SK-N-SH (cell line): ENCODE measurements at regions not wholly inside any gene's neighbourhood (a gene's known extent, or its start where the extent isn't known, plus 50 kb on each side); places are given as distances from the start of the nearest gene placed in this dataset.
A peak's percentile ranks its signal among the peaks of the same experiment; 100 is the strongest.

Source experiments
- CTCF ChIA-PET: fragments of 300-600, 350-600 bp; formaldehyde crosslinking; extraction: SDS; loops from one replicate; lab custom pipeline; 2021; lab: Yijun Ruan, JAX
- POLR2A ChIA-PET: fragments of 350-600 bp; sonication (Branson Sonifier 250); formaldehyde crosslinking; extraction: SDS; loops from one replicate; lab custom pipeline; 2020; ENCODE audit warnings: antibody characterized with exemption, inconsistent platforms; lab: Yijun Ruan, JAX
- DNase-seq: peaks from one replicate; pipeline ENCODE4 v3.0.0; 2012
- H2AFZ ChIP-seq: fragments of 200-600 bp; sonication (generic); 2 replicates; pipeline ENCODE4 v1.8.1; 2016; ENCODE audit warnings: antibody characterized with exemption, mild to moderate bottlenecking, low read depth
- H3F3A ChIP-seq: fragments of 200-600 bp; sonication (generic); replicated peaks from 2 replicates; pipeline ENCODE3; 2016; ENCODE audit warnings: antibody characterized with exemption, mild to moderate bottlenecking; ENCODE audit not compliant: insufficient read depth
- H3K27ac ChIP-seq, 2 experiments: fragments of 200-500 bp in 1 of 2; fragments of 200-600 bp in 1 of 2; sonication (Bioruptor generic) in 1 of 2; sonication (generic), shearing (Covaris generic) in 1 of 2; 2 replicates each; pipeline versions ENCODE4 v1.5.1 to v1.6.1; 2014 to 2016; ENCODE audit warnings: low read depth in 2 of 2, inconsistent platforms in 1 of 2, low read length in 1 of 2, mild to moderate bottlenecking in 1 of 2, mixed read lengths in 1 of 2
- H3K27me3 ChIP-seq: fragments of 200-600 bp; sonication (generic), shearing (Covaris generic); 2 replicates; pipeline ENCODE4 v1.6.1; 2016; ENCODE audit warnings: mixed run types; ENCODE audit not compliant: insufficient read depth
- H3K36me3 ChIP-seq, 2 experiments: fragments of 200-500 bp in 1 of 2; fragments of 200-600 bp in 1 of 2; sonication (Bioruptor generic) in 1 of 2; sonication (generic) in 1 of 2; replicated peaks in 1 of 2; 2 replicates each; pipeline versions ENCODE3 to v1.5.1; 2014 to 2016; ENCODE audit warnings: low read length in 1 of 2, mild to moderate bottlenecking in 1 of 2; ENCODE audit not compliant: insufficient read depth in 2 of 2, control insufficient read depth in 1 of 2
- H3K4me1 ChIP-seq, 2 experiments: fragments of 200-500 bp in 1 of 2; fragments of 200-600 bp in 1 of 2; sonication (Bioruptor generic) in 1 of 2; sonication (generic), shearing (Covaris generic) in 1 of 2; 2 replicates each; pipeline versions ENCODE4 v1.5.1 to v1.6.1; 2014 to 2016; ENCODE audit warnings: low read depth in 1 of 2, low read length in 1 of 2, mixed run types in 1 of 2; ENCODE audit not compliant: insufficient read depth in 2 of 2, control insufficient read depth in 1 of 2
- H3K4me2 ChIP-seq: fragments of 200-600 bp; sonication (generic), shearing (Covaris generic); 2 replicates; pipeline ENCODE4 v1.6.1; 2017; ENCODE audit warnings: mixed run types
- H3K4me3 ChIP-seq, 2 experiments: fragments of 200-500 bp in 1 of 2; fragments of 200-600 bp in 1 of 2; sonication (Bioruptor generic) in 1 of 2; sonication (generic), shearing (Covaris generic) in 1 of 2; 2 replicates each; pipeline versions ENCODE4 v1.5.1 to v1.8.1; 2014 to 2016; ENCODE audit warnings: low read depth in 2 of 2, inconsistent platforms in 1 of 2, low read length in 1 of 2, mild to moderate bottlenecking in 1 of 2, mixed read lengths in 1 of 2, moderate library complexity in 1 of 2
- H3K79me2 ChIP-seq: fragments of 200-600 bp; sonication (generic); 2 replicates; pipeline ENCODE4 v1.8.1; 2017; ENCODE audit warnings: mild to moderate bottlenecking; ENCODE audit not compliant: insufficient read depth
- H3K9ac ChIP-seq: fragments of 200-600 bp; sonication (generic); 2 replicates; pipeline ENCODE4 v1.6.1; 2017; ENCODE audit warnings: mixed run types
- H3K9me2 ChIP-seq: fragments of 200-600 bp; sonication (generic); 2 replicates; pipeline ENCODE4 v1.6.1; 2017; ENCODE audit warnings: mixed run types
- H3K9me3 ChIP-seq: fragments of 200-600 bp; sonication (generic); 2 replicates; pipeline ENCODE4 v1.6.1; 2017; ENCODE audit warnings: mixed run types, mild to moderate bottlenecking, moderate library complexity
- H4K20me1 ChIP-seq: fragments of 200-600 bp; sonication (generic); 2 replicates; pipeline ENCODE4 v1.6.1; 2017; ENCODE audit warnings: mild to moderate bottlenecking, mixed run types; ENCODE audit not compliant: insufficient read depth
- ELF1 ChIP-seq: IDR thresholded peaks from 2 replicates; pipeline ENCODE4 v1.4.0; 2012
- FOSL2 ChIP-seq: IDR thresholded peaks from 2 replicates; pipeline ENCODE4 v1.4.0; 2012; ENCODE audit warnings: low read depth, mild to moderate bottlenecking, moderate library complexity, borderline replicate concordance
- FOXJ3 ChIP-seq: sonication (generic); formaldehyde crosslinking; IDR thresholded peaks from 2 replicates; pipeline ENCODE4 v1.5.1; 2020; ENCODE audit warnings: mild to moderate bottlenecking, missing genetic modification reagents
- JUND ChIP-seq: IDR thresholded peaks from 2 replicates; pipeline ENCODE4 v1.4.0; 2012
- NFIC ChIP-seq: IDR thresholded peaks from 2 replicates; pipeline ENCODE4 v1.4.0; 2012; ENCODE audit warnings: borderline replicate concordance
- NRF1 ChIP-seq: IDR thresholded peaks from 2 replicates; pipeline ENCODE4 v1.6.1; 2012; ENCODE audit warnings: low read depth, mild to moderate bottlenecking, low read length
- RAD21 ChIP-seq: IDR thresholded peaks from 2 replicates; pipeline ENCODE4 v1.6.1; 2012; ENCODE audit warnings: mild to moderate bottlenecking, low read length
- REST ChIP-seq: IDR thresholded peaks from 2 replicates; pipeline ENCODE4 v1.6.1; 2012; ENCODE audit warnings: mild to moderate bottlenecking, low read depth, low read length, moderate library complexity
- RFX5 ChIP-seq: IDR thresholded peaks from 2 replicates; pipeline ENCODE4 v1.6.1; 2012; ENCODE audit warnings: mild to moderate bottlenecking, improper control_type of control experiment, low read length
- TCF12 ChIP-seq: IDR thresholded peaks from 2 replicates; pipeline ENCODE4 v1.4.0; 2012
- WGBS: methylation state at CpG from one replicate; pipeline ENCODE4 v1.1.6; 2017; ENCODE audit warnings: low lambda C conversion rate; 5-methylcytosine and 5-hydroxymethylcytosine counted together
- TF ChIP-seq, protein P1 (sequence below): IDR thresholded peaks from 2 replicates; pipeline ENCODE4 v1.4.0; 2012; ENCODE audit warnings: low read depth

GRCh38 chr11:33471541-33471940 is 214.4 kb downstream of the HIPK3 start:
- POLR2A ChIA-PET, result no interaction called here
- WGBS, result 70% methylated on average over 1 of the region's 1 CpG
- DNase-seq, result no peak

GRCh38 chr11:33467966-33468365 is 210.8 kb downstream of the HIPK3 start:
- no peak overlapping the region for H3K4me3 ChIP-seq
- no peak overlapping the region for H3K27ac ChIP-seq
- H4K20me1 ChIP-seq, result peaks cover 54% of the 10 kb centered on the region
- H3K9me2 ChIP-seq, result no peaks in the 10 kb centered on the region
- H3K4me2 ChIP-seq, result no peak overlapping the region
- 87% methylated on average over 4 of the region's 4 CpGs for WGBS
- no peaks in the 10 kb centered on the region for H3K27me3 ChIP-seq
- no peak for TF ChIP-seq FOSL2
- H3F3A ChIP-seq, result peaks cover 18% of the 10 kb centered on the region
- DNase-seq, result no peak
- ChIA-PET POLR2A (no interaction called here), CTCF (interaction anchor here (0.6 kb wide), 1 partner anchor 64 kb away, joined by 3 read pairs; no protein-coding TSS in a partner anchor)
- no peak overlapping the region for H2AFZ ChIP-seq
- H3K36me3 ChIP-seq, result peaks cover 0 to 12% of the 10 kb centered on the region in 2 experiments
- no peak overlapping the region for H3K9ac ChIP-seq
- H3K4me1 ChIP-seq, result peaks cover 2 to 19% of the 10 kb centered on the region in 2 experiments; a peak in 1 of 4 replicates
- peaks cover 99% of the 10 kb centered on the region for H3K79me2 ChIP-seq
- H3K9me3 ChIP-seq, result no peaks in the 10 kb centered on the region

More at GRCh38 chr11:33471541-33471940, 214.4 kb downstream of the HIPK3 start:
- Histone ChIP-seq H3K9me2 (no peaks in the 10 kb centered on the region), H3K4me3 (no peak overlapping the region), H3K79me2 (peaks cover 99% of the 10 kb centered on the region), H2AFZ (no peak overlapping the region), H3K9ac (no peak overlapping the region), H3K9me3 (no peaks in the 10 kb centered on the region)
- CTCF ChIA-PET, result no interaction called here
- TF ChIP-seq JUND, result 0 out of 2 replicates have a peak, but pooled peaks have one; percentile 6
- 0 out of 2 replicates have a peak, but pooled peaks have one; percentile 30 for TF ChIP-seq NFIC
- no peak for TF ChIP-seq TCF12
- TF ChIP-seq, all 33 proteins: peak for 2
- Histone ChIP-seq H3K4me2 (peak overlapping the region; percentile 10; the same call in 1 of the 2 replicates), H3K4me1 (peaks cover 4 to 25% of the 10 kb centered on the region in 2 experiments), H3F3A (peaks cover 8% of the 10 kb centered on the region), H3K36me3 (peaks cover 0 to 2% of the 10 kb centered on the region in 2 experiments), H3K27me3 (no peaks in the 10 kb centered on the region), H3K27ac (peak overlapping the region in 1 of 2 experiments; percentile 13; a peak in 1 of 4 replicates), H4K20me1 (peaks cover 76% of the 10 kb centered on the region)

- Histone ChIP-seq H3K9me2 (no peaks in the 10 kb centered on the region), H3K4me1 (peaks cover 2 to 12% of the 10 kb centered on the region in 2 experiments; a peak in 1 of 4 replicates), H3K4me3 (no peak overlapping the region), H3K9me3 (no peaks in the 10 kb centered on the region), H3K79me2 (peaks cover 99% of the 10 kb centered on the region), H3K4me2 (no peak overlapping the region), H3F3A (peaks cover 21% of the 10 kb centered on the region), H3K9ac (no peak overlapping the region), H3K27ac (peak overlapping the region in 1 of 2 experiments; percentile 44; a peak in 2 of 4 replicates), H4K20me1 (peaks cover 50% of the 10 kb centered on the region), H2AFZ (no peak overlapping the region), H3K27me3 (no peaks in the 10 kb centered on the region), H3K36me3 (peaks cover 0 to 12% of the 10 kb centered on the region in 2 experiments)
- 72% methylated on average over 4 of the region's 4 CpGs for WGBS
- DNase-seq, result no peak
- no peak for TF ChIP-seq REST
- TF ChIP-seq, protein P1, sequence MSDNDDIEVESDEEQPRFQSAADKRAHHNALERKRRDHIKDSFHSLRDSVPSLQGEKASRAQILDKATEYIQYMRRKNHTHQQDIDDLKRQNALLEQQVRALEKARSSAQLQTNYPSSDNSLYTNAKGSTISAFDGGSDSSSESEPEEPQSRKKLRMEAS, result no peak
- TF ChIP-seq NRF1, result no peak
- TF ChIP-seq FOSL2, result no peak
- TF ChIP-seq JUND, result no peak
- TF ChIP-seq RFX5, result no peak
- TF ChIP-seq RAD21, result no peak
- no peak for TF ChIP-seq ELF1
- no peak for TF ChIP-seq FOXJ3 (CRISPR knock-in tag)
- POLR2A ChIA-PET, result no interaction called here
- CTCF ChIA-PET, result interaction anchor here (1.8 kb wide), 1 partner anchor 11 kb away, joined by 6 read pairs; no protein-coding TSS in a partner anchor
Observed at GRCh38 chr11:33463059-33463458, 205.9 kb downstream of the HIPK3 start.
